Endothelial cell of umbilical vein (primary cell): ENCODE measurements at regions not wholly inside any gene's neighbourhood (a gene's known extent, or its start where the extent isn't known, plus 50 kb on each side); places are given as distances from the start of the nearest gene placed in this dataset.

Experiments used
- BruUV-seq: library from RNA; stranded (reverse); fragments of 400-500 nt; replicated peaks from 2 replicates; lab custom pipeline; 2021; lab: Mats Ljungman, UMichigan
- CTCF ChIA-PET: fragments of 300-600, 350-600 bp; sonication (Branson Sonifier 250); formaldehyde crosslinking; loops from one replicate; lab custom pipeline; 2021; ENCODE audit warnings: antibody characterized with exemption, inconsistent platforms; lab: Charles Lee
- POLR2A ChIA-PET: fragments of 300-600, 350-600 bp; sonication (Branson Sonifier 250); formaldehyde crosslinking; loops from one replicate; lab custom pipeline; 2021; ENCODE audit warnings: antibody characterized with exemption, inconsistent platforms; lab: Charles Lee
- DNase-seq: peaks from one replicate; pipeline ENCODE4 v3.0.0-alpha.2; 2011; ENCODE audit warnings: low read depth, low spot score
- FAIRE-seq: peaks from 2 replicates; lab custom pipeline; 2011; peaks lifted over from hg19 to GRCh38; lab: Jason Lieb, UNC
- H2AFZ ChIP-seq: 2 replicates; pipeline ENCODE4 v1.6.0; 2012; ENCODE audit warnings: low read depth, low read length, control low read depth, inconsistent platforms
- H3K27ac ChIP-seq: 2 replicates; pipeline ENCODE4 v1.5.1; 2011; ENCODE audit warnings: low read depth, mild to moderate bottlenecking, control low read depth, low read length, moderate library complexity; ENCODE audit not compliant: insufficient read depth
- H3K27me3 ChIP-seq, 2 experiments: 2 replicates each; pipeline versions ENCODE4 v1.6.0 to v1.6.1; 2011; ENCODE audit warnings: low read length in 2 of 2, mixed read lengths in 1 of 2; ENCODE audit not compliant: control insufficient read depth in 2 of 2, insufficient read depth in 2 of 2
- H3K36me3 ChIP-seq, 2 experiments: 2 replicates in 1 of 2; 3 replicates in 1 of 2; pipeline ENCODE4 v1.5.1; 2011; ENCODE audit warnings: low read length in 2 of 2, mild to moderate bottlenecking in 1 of 2, moderate library complexity in 1 of 2; ENCODE audit not compliant: control insufficient read depth in 2 of 2, insufficient read depth in 2 of 2; ENCODE audit errors: extremely low read depth in 1 of 2
- H3K4me1 ChIP-seq: 3 replicates; pipeline ENCODE4 v1.5.1; 2011; ENCODE audit warnings: mild to moderate bottlenecking, low read length; ENCODE audit not compliant: control insufficient read depth, insufficient read depth; ENCODE audit errors: extremely low read depth
- H3K4me2 ChIP-seq: 2 replicates; pipeline ENCODE4 v1.6.1; 2011; ENCODE audit warnings: low read length, control low read depth, mixed read lengths; ENCODE audit not compliant: insufficient read depth
- H3K4me3 ChIP-seq, 3 experiments: fragments of 200-600 bp in 1 of 3; sonication (generic), shearing (Covaris generic) in 1 of 3; replicated peaks in 1 of 3; 2 replicates each; pipeline ENCODE4 v1.5.1; 2011 to 2016; ENCODE audit warnings: control low read depth in 3 of 3, low read length in 3 of 3, mild to moderate bottlenecking in 2 of 3, inconsistent platforms in 1 of 3, low read depth in 1 of 3, moderate library complexity in 1 of 3; ENCODE audit not compliant: insufficient read depth in 1 of 3
- H3K79me2 ChIP-seq: 2 replicates; pipeline ENCODE4 v1.6.0; 2012; ENCODE audit warnings: low read length, inconsistent platforms; ENCODE audit not compliant: control insufficient read depth, insufficient read depth
- H3K9ac ChIP-seq: replicated peaks from 2 replicates; pipeline ENCODE3; 2011; ENCODE audit warnings: low read length, control low read depth; ENCODE audit not compliant: insufficient read depth; ENCODE audit errors: extremely low read depth
- H3K9me1 ChIP-seq: replicated peaks from 3 replicates; pipeline ENCODE4 v1.6.0; 2011; ENCODE audit warnings: mild to moderate bottlenecking, low read length; ENCODE audit not compliant: control insufficient read depth, insufficient read depth; ENCODE audit errors: extremely low read depth
- H3K9me3 ChIP-seq: replicated peaks from 2 replicates; pipeline ENCODE4 v1.5.1; 2012; ENCODE audit warnings: low read length, inconsistent platforms; ENCODE audit not compliant: control insufficient read depth, insufficient read depth
- H4K20me1 ChIP-seq: replicated peaks from 2 replicates; pipeline ENCODE3; 2011; ENCODE audit warnings: mild to moderate bottlenecking, low read length; ENCODE audit not compliant: control insufficient read depth, insufficient read depth; ENCODE audit errors: extremely low read depth
- CTCF ChIP-seq, 2 donors: IDR thresholded peaks; 1 replicate in 1 of 2; 2 replicates in 1 of 2; pipeline ENCODE4 v1.5.1; 2011; ENCODE audit warnings: low read length in 2 of 2, mild to moderate bottlenecking in 2 of 2, moderate library complexity in 2 of 2, control low read depth in 1 of 2, inconsistent platforms in 1 of 2, low read depth in 1 of 2; ENCODE audit not compliant: insufficient read depth in 1 of 2; ENCODE audit errors: extremely low read depth in 1 of 2
- EZH2 ChIP-seq: IDR thresholded peaks from 2 replicates; pipeline ENCODE4 v1.6.1; 2012; ENCODE audit warnings: borderline replicate concordance, low read depth, mild to moderate bottlenecking, moderate library complexity, low read length, inconsistent platforms; ENCODE audit not compliant: severe bottlenecking
- FOS ChIP-seq: IDR thresholded peaks from 2 replicates; pipeline ENCODE4 v1.6.1; 2011; ENCODE audit warnings: mild to moderate bottlenecking, low read length, moderate library complexity, borderline replicate concordance; ENCODE audit not compliant: insufficient read depth
- GATA2 ChIP-seq: IDR thresholded peaks from 2 replicates; pipeline ENCODE4 v1.7.0; 2011; ENCODE audit warnings: low read depth, mild to moderate bottlenecking, moderate library complexity, mixed read lengths, low read length; ENCODE audit not compliant: insufficient read length, insufficient read depth
- JUN ChIP-seq: IDR thresholded peaks from 2 replicates; pipeline ENCODE4 v1.6.1; 2011; ENCODE audit warnings: borderline replicate concordance, low read depth; ENCODE audit not compliant: insufficient read length, insufficient read depth
- MYC ChIP-seq: IDR thresholded peaks from one replicate; pipeline ENCODE4 v1.6.1; 2011; ENCODE audit warnings: mild to moderate bottlenecking, low read depth, low read length
- POLR2A ChIP-seq: IDR thresholded peaks from 2 replicates; pipeline ENCODE4 v1.6.1; 2012; ENCODE audit warnings: low read depth, mild to moderate bottlenecking, control low read depth, low read length
- POLR2AphosphoS5 ChIP-seq: IDR thresholded peaks from 2 replicates; pipeline ENCODE4 v1.6.1; 2012; ENCODE audit warnings: low read depth, mild to moderate bottlenecking, control low read depth, low read length, moderate library complexity; ENCODE audit not compliant: insufficient read depth
- dilution Hi-C: fragments of 300-500 bp; cut with MboI; formaldehyde crosslinking; loops from one replicate; pipeline ENCODE4 v1.15.0; 2019; ENCODE audit warnings: low sequenced_read_pairs; ENCODE audit not compliant: extremely low pct_ligation_motif_present
- intact Hi-C: fragments of 100-400 bp; cut with micrococcal nuclease; formaldehyde crosslinking; loops from one replicate; pipeline ENCODE4 v1.10.0; 2022
- TF ChIP-seq, protein P1 (sequence below): IDR thresholded peaks from 2 replicates; pipeline ENCODE4 v1.6.1; 2011; ENCODE audit not compliant: insufficient read depth, insufficient read length

DNA sequence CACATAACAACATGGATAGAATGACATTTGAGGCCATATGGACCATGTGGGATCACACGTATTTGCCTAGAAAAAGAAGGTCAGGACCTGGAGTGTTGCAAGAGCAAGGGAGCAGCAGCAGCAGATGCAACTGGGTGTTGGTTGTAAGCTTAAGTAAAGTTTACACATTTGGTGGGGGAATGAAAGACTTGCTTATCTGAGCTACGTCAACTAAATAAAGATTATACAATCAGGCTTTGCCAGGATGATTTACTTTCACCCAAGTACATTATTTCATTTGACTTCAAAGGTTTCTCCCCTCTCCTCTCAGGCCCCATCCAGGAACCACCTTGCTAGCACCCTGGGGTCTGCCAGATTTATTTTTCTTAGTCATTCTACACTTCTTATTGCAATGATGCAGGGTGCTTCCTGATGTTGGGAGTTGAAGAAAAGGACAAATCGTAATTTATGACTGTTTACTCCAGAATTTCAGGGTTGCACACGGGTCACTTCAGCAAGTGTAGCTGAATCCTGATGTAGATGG lies 591.9 kb upstream of the IGFBP3 start:
- H3K4me1 ChIP-seq: no peaks in the 10 kb centered on the region
- ChIA-PET POLR2A (no interaction called here), CTCF (no interaction called here)
- intact Hi-C loops (no loop called here), dilution Hi-C loops (no loop called here)
- no peaks in the 10 kb centered on the region for H3K27me3 ChIP-seq
- H3K4me2 ChIP-seq: no peak overlapping the region
- no peaks in the 10 kb centered on the region for H3K9me3 ChIP-seq
- no peak overlapping the region for H2AFZ ChIP-seq
- no peak for TF ChIP-seq POLR2A
- no peak for TF ChIP-seq GATA2
- no peak for TF ChIP-seq JUN
- TF ChIP-seq FOS: no peak
- TF ChIP-seq, protein P1, sequence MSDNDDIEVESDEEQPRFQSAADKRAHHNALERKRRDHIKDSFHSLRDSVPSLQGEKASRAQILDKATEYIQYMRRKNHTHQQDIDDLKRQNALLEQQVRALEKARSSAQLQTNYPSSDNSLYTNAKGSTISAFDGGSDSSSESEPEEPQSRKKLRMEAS: no peak
- TF ChIP-seq MYC: no peak
- TF ChIP-seq CTCF (IDR thresholded peaks at IDR 0.05; ENCODE audit: extremely low read depth in 1 of 2, insufficient read depth in 1 of 2, low read depth in 1 of 2, low read length in 2 of 2): no peak
- TF ChIP-seq POLR2AphosphoS5: no peak
- no peak for TF ChIP-seq EZH2
- H3K27ac ChIP-seq: no peak overlapping the region
- BruUV-seq: no TSS peak
- no peak overlapping the region for H3K9ac ChIP-seq
- no peaks in the 10 kb centered on the region for H3K9me1 ChIP-seq
- no peaks in the 10 kb centered on the region for H3K79me2 ChIP-seq
- no peaks in the 10 kb centered on the region for H3K36me3 ChIP-seq
- no peak for DNase-seq
- no peak overlapping the region for H3K4me3 ChIP-seq
- no peaks in the 10 kb centered on the region for H4K20me1 ChIP-seq
- FAIRE-seq: no peak
